HG02885 (cell line): ENCODE measurements at regions not wholly inside any gene's neighbourhood (a gene's known extent, or its start where the extent isn't known, plus 50 kb on each side); places are given as distances from the start of the nearest gene placed in this dataset.

Experiments
- ATAC-seq: cut with Tn5 transposase; IDR thresholded peaks from one replicate; pipeline ENCODE4 v1.9.1; 2021; ENCODE audit warnings: mild to moderate bottlenecking; ENCODE audit not compliant: unreplicated experiment, poor library complexity

- ATAC-seq: no peak
Observed at GRCh38 chr2:139369423-139370409, 589.5 kb upstream of the NXPH2 start.

DNA sequence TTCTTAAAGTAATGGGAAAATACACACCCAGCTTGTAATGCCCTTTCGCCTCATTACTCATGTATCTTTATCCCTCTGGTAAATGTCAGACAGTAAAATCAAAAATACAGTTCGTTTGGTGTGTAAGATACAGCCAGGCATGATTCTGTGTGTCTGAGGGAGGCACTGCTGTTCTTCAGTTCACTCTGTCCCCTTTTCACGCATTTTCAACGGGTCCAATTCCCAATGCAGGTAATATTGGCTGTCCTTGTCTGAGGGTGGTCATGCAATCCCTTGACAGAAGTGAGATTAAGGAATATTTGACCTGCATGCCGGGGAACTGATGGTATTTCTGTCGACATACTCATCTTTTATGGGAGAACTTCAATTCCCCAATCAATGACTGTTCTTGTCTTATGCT is 587.2 kb upstream of the NXPH2 start:
- ATAC-seq: no peak

- no peak for ATAC-seq
Observed at GRCh38 chr2:139366681-139367080, 586.5 kb upstream of the NXPH2 start.

GRCh38 chr2:139365189-139365588 is 585.0 kb upstream of the NXPH2 start:
- no peak for ATAC-seq

DNA sequence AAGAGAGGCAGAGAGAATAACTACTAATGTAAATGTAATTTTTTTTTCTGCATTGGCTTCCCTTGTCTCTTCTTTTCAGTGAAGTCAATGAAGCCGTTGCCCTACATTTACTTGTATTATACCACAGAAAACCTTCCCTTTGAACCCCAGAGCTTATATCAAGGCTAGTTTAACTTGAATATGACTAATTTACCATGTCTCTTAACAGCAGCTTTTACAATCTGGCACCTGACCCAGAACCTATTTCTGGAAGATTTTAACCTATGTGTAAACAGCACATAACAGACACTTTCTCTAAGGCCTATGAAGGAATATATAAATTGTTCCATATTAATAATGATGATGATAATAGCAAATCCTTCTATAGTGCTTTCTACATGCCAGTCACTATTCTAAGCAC is 580.5 kb upstream of the NXPH2 start:
- no peak for ATAC-seq

GRCh38 chr2:139359818-139360217 is 579.6 kb upstream of the NXPH2 start:
- no peak for ATAC-seq

DNA sequence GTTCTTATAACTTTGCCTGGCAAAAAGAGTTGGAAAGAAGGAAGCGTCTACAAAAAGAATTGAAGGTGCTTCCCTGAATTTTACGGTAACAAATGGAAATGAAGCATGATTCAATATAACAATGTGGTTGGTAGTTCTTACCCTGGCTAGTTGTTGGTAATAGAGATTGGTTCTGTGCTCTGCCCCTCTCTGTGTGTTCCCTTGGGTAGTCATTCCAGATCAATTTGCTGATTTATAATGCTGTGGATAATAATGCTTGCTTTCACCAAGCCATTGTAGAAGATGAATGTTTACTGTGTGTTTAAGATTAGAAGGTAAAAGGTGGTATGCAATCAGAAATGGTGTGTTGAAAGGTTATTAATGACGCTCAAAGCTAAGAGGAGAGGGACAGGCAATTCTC is 577.8 kb upstream of the NXPH2 start:
- ATAC-seq: no peak

DNA sequence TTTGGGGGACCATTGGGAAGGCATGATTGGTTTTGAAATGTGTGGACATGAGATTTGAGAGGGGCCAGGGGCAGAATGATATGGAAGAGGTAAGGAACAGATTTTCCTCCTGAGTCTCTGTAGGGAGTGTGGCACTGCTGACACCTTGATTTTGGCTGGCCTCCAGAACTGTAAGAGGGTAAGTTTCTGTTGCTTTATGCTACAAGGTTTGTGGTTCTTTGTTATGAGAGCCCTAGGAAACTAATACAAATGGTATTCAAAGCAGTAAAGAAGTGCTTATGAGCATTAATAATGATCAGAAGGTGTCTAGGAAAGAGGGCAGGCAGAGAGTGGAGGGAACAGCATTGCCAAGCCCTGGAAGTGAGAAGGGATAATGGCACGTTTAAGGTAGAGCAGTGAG is 574.3 kb upstream of the NXPH2 start:
- ATAC-seq: no peak

DNA sequence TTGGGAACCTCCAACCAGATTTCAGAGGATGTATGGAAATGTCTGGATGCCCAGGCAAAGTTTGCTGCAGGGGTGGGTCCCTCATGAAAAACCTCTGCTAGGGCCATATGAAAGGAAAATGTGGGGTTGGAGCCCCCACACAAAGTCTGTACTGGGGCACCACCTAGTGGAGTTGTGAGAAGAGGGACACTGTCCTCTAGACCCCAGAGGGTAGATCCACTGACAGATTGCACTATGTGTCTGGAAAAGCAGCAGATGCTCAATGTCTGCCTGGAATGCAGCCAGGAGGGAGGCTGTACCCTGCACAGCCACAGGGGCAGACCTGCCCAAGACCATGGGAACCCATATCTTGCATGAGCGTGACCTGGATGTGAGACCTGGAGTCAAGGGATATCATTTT is 573.7 kb upstream of the NXPH2 start:
- no peak for ATAC-seq

GRCh38 chr2:139317259-139317658 is 537.1 kb upstream of the NXPH2 start:
- ATAC-seq: no peak

DNA sequence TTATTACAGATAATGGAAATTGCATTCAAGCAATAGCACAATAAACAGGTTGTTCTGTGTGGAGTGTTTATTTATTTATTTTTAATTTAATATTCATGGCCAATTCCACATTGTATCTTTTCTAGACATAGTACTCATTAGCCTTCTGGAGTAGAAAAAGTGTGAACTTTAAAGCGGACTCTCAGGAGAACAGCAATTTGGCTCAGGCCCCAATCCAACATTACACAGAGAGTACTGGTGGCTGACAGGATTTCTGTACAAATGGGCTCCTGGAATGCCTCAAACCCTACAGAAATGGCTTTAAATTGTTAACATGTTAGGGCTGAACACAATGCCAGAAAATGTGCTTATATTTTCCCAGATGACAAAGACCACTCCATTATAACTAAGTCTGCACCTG is 533.9 kb upstream of the NXPH2 start:
- no peak for ATAC-seq

- ATAC-seq: no peak
Observed at GRCh38 chr2:139296672-139297209, 516.6 kb upstream of the NXPH2 start.

GRCh38 chr2:139293992-139294548 is 513.9 kb upstream of the NXPH2 start:
- ATAC-seq: no peak

GRCh38 chr2:139281124-139281523 is 500.9 kb upstream of the NXPH2 start:
- ATAC-seq: no peak

DNA sequence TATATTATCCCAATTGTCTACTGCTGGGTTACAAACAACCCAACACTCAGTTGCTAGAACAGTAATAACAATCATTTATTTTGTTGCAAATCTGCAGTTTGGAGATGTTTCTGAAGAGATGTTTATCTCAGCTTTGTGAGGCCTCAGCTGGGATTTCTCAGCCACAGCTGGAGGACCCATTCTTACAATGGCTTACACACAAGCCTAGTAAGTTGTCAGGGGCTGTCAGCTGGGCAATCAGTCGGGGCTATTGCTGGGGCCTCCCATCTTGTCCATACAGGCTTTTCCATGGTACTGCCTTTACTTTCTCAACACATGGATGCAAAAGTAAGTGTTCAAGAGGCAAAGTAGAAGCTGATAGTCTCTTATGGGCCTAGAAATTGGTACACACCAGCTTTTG is 491.7 kb upstream of the NXPH2 start:
- no peak for ATAC-seq

GRCh38 chr2:139271149-139271548 is 491.0 kb upstream of the NXPH2 start:
- ATAC-seq: no peak

DNA sequence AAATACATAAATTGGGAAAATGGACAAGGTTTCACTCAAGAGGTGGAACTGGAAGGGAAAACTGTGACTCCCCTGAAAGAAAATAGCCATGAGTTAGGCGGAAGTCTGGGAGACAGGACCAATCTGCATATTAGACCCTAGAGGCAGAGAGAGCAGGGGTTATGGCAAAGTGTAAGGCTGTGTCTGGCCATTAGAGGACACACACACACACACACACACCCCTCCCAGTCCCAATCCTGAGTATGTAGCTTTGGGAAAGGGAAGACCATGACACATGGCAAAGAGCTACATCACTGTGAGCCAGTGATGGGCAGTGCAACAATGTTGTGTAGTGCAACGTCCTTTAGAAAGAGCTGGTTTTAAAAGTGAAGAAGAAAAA is 479.9 kb upstream of the NXPH2 start:
- ATAC-seq: no peak

GRCh38 chr2:139259422-139260051 is 479.3 kb upstream of the NXPH2 start:
- ATAC-seq: no peak

DNA sequence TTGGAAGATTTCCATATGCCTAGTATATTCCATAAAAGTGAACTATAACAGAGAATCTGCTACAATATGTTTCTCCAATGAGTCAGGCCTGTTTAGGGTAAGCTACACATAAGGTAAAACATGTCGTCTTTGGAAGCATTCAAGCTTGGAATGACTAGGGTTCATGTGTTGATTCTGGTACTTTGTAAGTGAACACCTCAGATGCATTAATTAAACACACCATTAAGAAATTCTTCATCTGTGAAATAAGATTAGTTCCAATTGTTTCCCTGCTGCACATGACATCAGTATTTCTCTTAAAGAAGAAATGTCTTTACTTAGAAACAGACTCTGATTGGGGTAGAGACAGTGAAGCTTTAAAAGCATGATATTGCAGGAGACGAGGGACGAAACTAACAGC is 461.1 kb upstream of the NXPH2 start:
- no peak for ATAC-seq

- no peak for ATAC-seq
Observed at GRCh38 chr2:139237023-139237422, 456.8 kb upstream of the NXPH2 start.

DNA sequence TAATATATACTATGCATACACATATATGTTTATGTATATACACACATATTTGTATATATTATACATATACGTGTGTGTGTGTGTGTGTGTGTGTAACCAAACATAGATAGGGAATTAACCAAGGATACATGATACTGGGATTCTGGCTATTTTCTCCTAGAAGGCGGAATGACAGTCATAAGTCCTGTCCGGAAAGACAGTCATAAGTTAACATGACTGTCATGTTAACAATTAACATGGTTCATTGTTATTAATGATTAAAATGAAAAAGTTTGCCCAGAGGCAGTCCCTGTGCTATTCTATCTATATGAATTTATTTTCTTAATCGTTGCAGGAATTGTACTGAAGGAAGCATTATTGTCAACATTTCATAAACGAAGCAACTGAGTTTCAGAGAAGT is 450.7 kb upstream of the NXPH2 start:
- no peak for ATAC-seq
